ENCODE measurements at regions not wholly inside any gene's neighbourhood (a gene's known extent, or its start where the extent isn't known, plus 50 kb on each side); places are given as distances from the start of the nearest gene placed in this dataset.

GRCh38 chr6:156315146-156315545, 462.0 kb upstream of the ARID1B start:
- no peak for DNase-seq (ENCODE audit: low read depth)
- no peak for TF ChIP-seq CTCF (IDR thresholded peaks at IDR 0.05; ENCODE audit: control insufficient read depth, extremely low read depth, insufficient read depth)
- no peak overlapping the region for H3K4me3 ChIP-seq (ENCODE audit: low read depth, low read length)

GRCh38 chr6:156313037-156313436, 464.1 kb upstream of the ARID1B start:
- no peak for TF ChIP-seq CTCF (IDR thresholded peaks at IDR 0.05; ENCODE audit: control insufficient read depth, extremely low read depth, insufficient read depth)
- no peak for DNase-seq (ENCODE audit: low read depth)
- no peak overlapping the region for H3K4me3 ChIP-seq (ENCODE audit: low read depth, low read length)

GRCh38 chr6:156311291-156311690, 465.9 kb upstream of the ARID1B start:
- DNase-seq (ENCODE audit: low read depth) = no peak
- H3K4me3 ChIP-seq (ENCODE audit: low read depth, low read length) = no peak overlapping the region
- TF ChIP-seq CTCF (IDR thresholded peaks at IDR 0.05; ENCODE audit: control insufficient read depth, extremely low read depth, insufficient read depth) = no peak

- TF ChIP-seq CTCF (IDR thresholded peaks at IDR 0.05; ENCODE audit: control insufficient read depth, extremely low read depth, insufficient read depth) = no peak
- no peak overlapping the region for H3K4me3 ChIP-seq (ENCODE audit: low read depth, low read length)
- DNase-seq (ENCODE audit: low read depth) = peak; percentile 67
Observed at GRCh38 chr6:156310701-156311100, 466.5 kb upstream of the ARID1B start.

- DNase-seq (ENCODE audit: low read depth) = no peak
- no peak for TF ChIP-seq CTCF (IDR thresholded peaks at IDR 0.05; ENCODE audit: control insufficient read depth, extremely low read depth, insufficient read depth)
- H3K4me3 ChIP-seq (ENCODE audit: low read depth, low read length) = no peak overlapping the region
Observed at GRCh38 chr6:156309017-156309416, 468.2 kb upstream of the ARID1B start.

- DNase-seq (ENCODE audit: low read depth) = no peak
- no peak for TF ChIP-seq CTCF (IDR thresholded peaks at IDR 0.05; ENCODE audit: control insufficient read depth, extremely low read depth, insufficient read depth)
- H3K4me3 ChIP-seq (ENCODE audit: low read depth, low read length) = no peak overlapping the region
Observed at GRCh38 chr6:156308604-156309003, 468.6 kb upstream of the ARID1B start.

GRCh38 chr6:156306531-156306930, 470.6 kb upstream of the ARID1B start:
- DNase-seq (ENCODE audit: low read depth) = no peak
- H3K4me3 ChIP-seq (ENCODE audit: low read depth, low read length) = no peak overlapping the region
- no peak for TF ChIP-seq CTCF (IDR thresholded peaks at IDR 0.05; ENCODE audit: control insufficient read depth, extremely low read depth, insufficient read depth)

All from LNCaP clone FGC (cell line).